Ishikawa (cell line): ENCODE measurements at regions not wholly inside any gene's neighbourhood (a gene's known extent, or its start where the extent isn't known, plus 50 kb on each side); places are given as distances from the start of the nearest gene placed in this dataset.

ENCODE experiments used
- CEBPB ChIP-seq: IDR thresholded peaks from 2 replicates; pipeline ENCODE4 v1.6.1; 2012
- CREB1 ChIP-seq: IDR thresholded peaks from 2 replicates; pipeline ENCODE4 v1.6.1; 2012; ENCODE audit warnings: low read depth
- EGR1 ChIP-seq: IDR thresholded peaks from 2 replicates; pipeline ENCODE4 v1.6.1; 2012
- EP300 ChIP-seq: IDR thresholded peaks from 2 replicates; pipeline ENCODE4 v1.6.1; 2012; ENCODE audit warnings: borderline replicate concordance
- FOXM1 ChIP-seq: IDR thresholded peaks from 2 replicates; pipeline ENCODE4 v1.6.1; 2012; ENCODE audit warnings: low read depth, borderline replicate concordance
- MAX ChIP-seq: IDR thresholded peaks from 2 replicates; pipeline ENCODE4 v1.6.1; 2012
- NFIC ChIP-seq: IDR thresholded peaks from 2 replicates; pipeline ENCODE4 v1.6.1; 2012
- RAD21 ChIP-seq: IDR thresholded peaks from 2 replicates; pipeline ENCODE4 v1.6.1; 2012; ENCODE audit warnings: low read depth
- REST ChIP-seq: IDR thresholded peaks from 2 replicates; pipeline ENCODE4 v1.6.1; 2012; ENCODE audit warnings: low read depth, mild to moderate bottlenecking
- TAF1 ChIP-seq: IDR thresholded peaks from 2 replicates; pipeline ENCODE4 v1.6.1; 2012; ENCODE audit warnings: low read depth, mild to moderate bottlenecking
- TCF12 ChIP-seq: IDR thresholded peaks from 2 replicates; pipeline ENCODE4 v1.6.1; 2012; ENCODE audit warnings: low read depth
- TEAD4 ChIP-seq: IDR thresholded peaks from 2 replicates; pipeline ENCODE4 v1.6.1; 2012
- USF1 ChIP-seq: IDR thresholded peaks from 2 replicates; pipeline ENCODE4 v1.6.1; 2012
- YY1 ChIP-seq: IDR thresholded peaks from 2 replicates; pipeline ENCODE4 v1.6.1; 2012; ENCODE audit warnings: low read depth
- ZBTB7A ChIP-seq: IDR thresholded peaks from 2 replicates; pipeline ENCODE4 v1.6.1; 2012; ENCODE audit warnings: low read depth

GRCh38 chr14:65860956-65861611 is 448.6 kb downstream of the FUT8 start:
- TF ChIP-seq RAD21 (no peak), TEAD4 (no peak), REST (no peak), YY1 (no peak), FOXM1 (no peak), EGR1 (no peak), TCF12 (no peak), TAF1 (no peak), MAX (no peak), NFIC (no peak), EP300 (no peak), USF1 (no peak), ZBTB7A (no peak)

GRCh38 chr14:65864549-65864948 is 452.0 kb downstream of the FUT8 start:
- TF ChIP-seq ZBTB7A (no peak), MAX (no peak), USF1 (no peak), TAF1 (no peak), REST (no peak), FOXM1 (no peak), NFIC (no peak), EP300 (no peak), YY1 (no peak), TCF12 (no peak)

GRCh38 chr14:65864984-65865383 is 452.5 kb downstream of the FUT8 start:
- TF ChIP-seq EP300, result no peak
- no peak for TF ChIP-seq USF1

GRCh38 chr14:65866448-65866847 is 453.9 kb downstream of the FUT8 start:
- no peak for TF ChIP-seq TCF12
- no peak for TF ChIP-seq CEBPB
- TF ChIP-seq FOXM1, result no peak
- no peak for TF ChIP-seq REST
- no peak for TF ChIP-seq ZBTB7A
- TF ChIP-seq NFIC, result no peak
- TF ChIP-seq RAD21, result no peak
- no peak for TF ChIP-seq USF1
- TF ChIP-seq MAX, result no peak
- TF ChIP-seq EP300, result no peak
- TF ChIP-seq EGR1, result no peak
- no peak for TF ChIP-seq TEAD4
- no peak for TF ChIP-seq CREB1
